HG03521 (cell line): ENCODE measurements at regions not wholly inside any gene's neighbourhood (a gene's known extent, or its start where the extent isn't known, plus 50 kb on each side); places are given as distances from the start of the nearest gene placed in this dataset.

Experiments used
- ATAC-seq: cut with Tn5 transposase; IDR thresholded peaks from one replicate; pipeline ENCODE4 v1.9.1; 2021; ENCODE audit warnings: mild to moderate bottlenecking, moderate library complexity; ENCODE audit not compliant: unreplicated experiment

DNA sequence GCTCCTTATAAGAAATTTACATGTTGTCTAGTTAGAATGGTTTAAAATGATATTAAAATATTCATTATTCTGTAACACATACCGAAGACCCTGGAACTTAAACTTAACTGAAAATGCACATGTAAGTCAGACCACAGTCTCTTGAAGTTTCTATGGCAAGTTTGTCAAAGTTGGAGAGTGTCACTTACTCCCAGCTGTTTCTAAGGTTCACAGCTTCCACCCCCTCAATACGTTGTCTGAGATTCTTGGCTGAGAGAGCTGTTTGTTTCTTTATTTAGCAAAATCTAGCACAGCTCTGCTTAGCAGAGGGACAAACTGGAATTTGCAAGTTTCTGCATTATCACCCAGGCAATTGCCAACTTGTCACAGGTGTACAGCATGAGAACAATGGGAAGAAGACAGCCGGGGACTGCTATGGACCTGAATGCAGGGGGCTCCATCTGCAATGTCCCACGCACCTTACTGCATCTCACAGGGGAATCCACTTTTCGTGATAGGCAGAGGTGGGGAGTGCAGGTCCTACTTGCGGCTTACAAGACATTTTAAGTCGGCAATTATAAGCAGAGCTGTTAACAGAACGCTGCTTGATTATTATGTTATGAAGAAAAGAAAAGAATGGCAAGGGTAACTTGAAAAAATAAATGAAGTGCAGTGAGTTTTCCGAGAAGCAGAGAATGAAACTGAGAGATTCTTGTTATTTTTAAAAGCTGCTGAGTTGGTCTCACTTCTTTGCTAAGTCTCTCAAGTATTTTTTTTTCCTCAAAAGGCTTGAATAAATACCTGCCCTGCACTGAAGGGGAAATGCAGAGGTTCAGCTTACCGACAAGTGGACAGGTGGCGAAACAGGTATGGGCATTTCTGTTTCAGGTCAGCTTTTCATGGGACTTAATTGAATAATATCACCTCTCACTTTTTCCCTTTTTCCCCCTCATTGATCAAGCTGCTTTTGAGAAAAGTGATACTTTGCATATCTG, 1072.1 kb upstream of the FANCL start:
- ATAC-seq: no peak

DNA sequence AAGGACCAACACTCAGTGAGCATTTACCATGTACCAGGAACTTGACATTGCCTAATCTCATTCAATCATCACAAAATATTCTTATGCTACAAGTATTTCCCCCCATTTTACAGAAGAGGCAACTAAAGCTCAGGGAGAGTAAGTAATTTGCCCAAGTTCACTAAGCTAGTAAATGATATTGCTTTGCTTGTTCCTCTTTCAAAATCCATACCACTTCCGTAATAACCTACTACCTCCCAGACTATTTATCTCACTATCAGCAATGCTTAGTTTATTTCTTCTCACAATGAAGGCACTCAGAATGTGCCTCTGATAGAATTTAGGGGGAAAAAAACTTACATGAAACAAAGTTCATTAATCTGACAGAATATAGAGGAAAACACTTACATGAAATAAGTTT, 1070.9 kb upstream of the FANCL start:
- ATAC-seq: no peak

DNA sequence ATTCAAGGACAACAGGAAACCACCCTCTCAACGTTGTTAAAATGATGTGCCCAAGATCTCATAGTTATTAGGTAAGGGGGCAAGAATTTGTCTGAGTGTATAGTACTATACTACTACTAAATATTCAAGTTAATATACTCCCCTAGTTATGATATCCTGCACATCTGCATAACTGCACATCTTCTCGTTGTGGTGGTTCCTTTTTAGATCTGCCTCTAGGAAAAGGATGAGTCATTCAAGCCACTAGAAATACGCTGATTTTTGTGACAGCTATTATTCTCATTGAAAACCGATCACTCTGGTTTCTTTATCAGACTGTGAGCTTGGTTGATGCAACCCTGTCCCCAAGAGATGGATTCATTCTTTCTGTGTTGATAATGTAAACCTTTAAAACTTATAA, 1067.0 kb upstream of the FANCL start:
- ATAC-seq: no peak

DNA sequence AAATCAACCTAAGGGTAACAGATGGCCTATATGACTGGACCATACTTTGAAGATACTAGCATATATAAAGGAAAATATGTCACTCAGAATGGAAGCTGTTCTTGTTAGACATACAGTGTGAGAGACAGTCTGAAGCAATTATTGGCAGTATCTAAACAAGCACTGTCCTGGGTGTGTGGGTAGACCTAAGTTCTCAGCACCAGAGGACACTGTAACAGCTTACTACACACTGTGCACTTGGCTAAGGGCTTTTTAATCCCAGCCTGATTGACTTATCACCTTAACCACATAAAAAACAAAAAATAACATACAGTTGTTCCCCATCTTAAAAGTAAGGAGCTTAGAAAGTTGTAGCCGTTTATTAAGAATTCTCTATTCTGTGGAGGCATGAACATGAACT, 1066.1 kb upstream of the FANCL start:
- no peak for ATAC-seq

DNA sequence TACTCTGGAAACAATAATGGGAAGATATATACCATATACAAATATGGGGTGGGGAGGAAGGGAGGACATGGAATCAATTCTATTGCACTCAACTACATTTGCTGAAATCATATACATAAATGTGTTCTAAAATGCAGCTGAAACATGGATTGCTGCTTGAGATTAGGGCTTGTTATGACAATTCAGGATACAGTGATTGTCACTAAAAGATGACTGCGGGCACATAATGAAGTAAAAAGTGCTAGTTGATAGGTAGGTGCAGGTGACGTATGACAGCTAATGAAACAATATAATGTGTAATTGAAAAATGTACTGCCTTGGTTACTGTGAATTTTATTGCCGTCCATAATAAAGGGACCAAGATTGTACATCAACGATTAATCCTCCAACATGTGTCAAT, 1062.1 kb upstream of the FANCL start:
- ATAC-seq: no peak

DNA sequence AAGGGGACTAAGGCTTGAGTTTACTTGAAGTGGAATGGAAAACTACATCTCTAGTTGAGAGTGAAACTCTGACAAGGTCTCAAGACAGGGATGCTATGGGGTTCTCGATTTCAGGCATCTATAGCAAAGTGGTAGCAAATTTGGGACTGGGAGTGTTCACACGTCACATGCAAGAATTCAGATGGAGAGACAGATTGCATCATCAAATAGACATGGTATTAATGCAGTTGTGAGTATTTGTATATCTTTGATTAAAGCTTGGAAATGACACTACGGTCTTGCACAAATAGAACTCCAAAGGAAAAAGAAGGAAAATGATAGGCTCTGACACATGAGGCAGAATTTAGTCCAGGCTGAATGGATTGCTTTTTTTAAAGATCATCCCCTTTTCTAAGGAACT, 1061.6 kb upstream of the FANCL start:
- no peak for ATAC-seq

DNA sequence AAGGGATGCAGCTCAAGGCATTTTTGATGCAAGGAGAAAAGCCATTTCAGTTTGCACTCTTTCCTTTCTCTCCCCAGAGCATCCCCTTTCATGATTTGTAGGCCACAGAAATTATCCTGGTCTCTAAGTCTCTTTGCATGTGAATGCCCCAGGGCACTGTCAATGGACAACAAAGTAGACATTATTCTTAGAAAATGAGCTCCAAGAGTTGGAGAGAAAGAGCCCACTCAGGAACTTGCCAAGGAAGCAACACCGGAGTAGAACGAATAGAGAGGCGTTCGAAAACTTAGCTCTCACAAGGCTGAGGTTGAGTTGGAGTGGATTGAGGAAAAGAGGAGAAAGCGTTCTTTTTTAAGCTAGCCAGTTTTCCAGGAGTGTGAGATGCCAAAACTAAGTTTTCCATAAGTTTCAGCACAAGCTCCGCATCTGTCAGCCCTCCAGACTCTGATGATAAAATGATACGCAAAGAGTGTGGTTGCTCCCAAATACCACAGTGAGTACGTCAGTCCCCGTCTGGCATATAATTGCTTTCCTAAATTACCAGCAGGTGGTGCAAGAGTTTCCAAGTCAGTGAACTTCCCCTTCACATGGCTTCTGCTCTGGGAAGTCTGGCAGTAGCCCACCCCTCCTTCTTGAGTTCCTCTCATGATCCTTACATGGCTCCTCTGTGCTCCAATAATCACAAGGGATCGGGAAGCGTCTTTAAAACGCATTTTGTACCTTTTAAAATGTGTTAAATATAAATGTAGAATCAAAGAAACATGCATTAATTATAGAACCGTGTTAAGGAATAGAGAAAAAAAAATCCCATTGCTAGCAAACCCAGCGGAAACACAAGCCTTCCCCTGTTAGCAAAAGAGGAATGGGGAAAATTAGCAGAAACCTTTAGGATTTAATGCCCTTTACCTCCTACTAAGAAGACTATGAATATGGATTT, 1060.6 kb upstream of the FANCL start:
- ATAC-seq: no peak

DNA sequence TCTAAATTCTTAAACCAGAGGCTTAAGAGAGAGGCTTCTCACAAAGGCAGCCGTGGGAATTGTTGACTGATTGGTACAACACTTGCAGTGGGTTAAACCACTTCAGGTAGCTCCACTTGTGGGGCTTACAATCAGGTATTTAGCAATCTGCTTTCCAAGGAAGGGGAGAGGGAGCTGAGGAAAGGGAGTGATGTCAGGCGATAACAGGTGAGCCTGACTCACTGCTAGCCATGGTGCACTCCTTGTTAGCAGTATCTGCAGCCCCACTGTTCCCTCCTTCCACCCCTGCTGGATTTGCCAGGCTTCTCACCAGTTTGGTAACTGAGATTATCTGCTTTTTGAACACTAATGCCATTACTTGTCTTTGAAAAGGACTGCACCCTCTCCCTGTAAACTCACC, 1056.7 kb upstream of the FANCL start:
- ATAC-seq: no peak

DNA sequence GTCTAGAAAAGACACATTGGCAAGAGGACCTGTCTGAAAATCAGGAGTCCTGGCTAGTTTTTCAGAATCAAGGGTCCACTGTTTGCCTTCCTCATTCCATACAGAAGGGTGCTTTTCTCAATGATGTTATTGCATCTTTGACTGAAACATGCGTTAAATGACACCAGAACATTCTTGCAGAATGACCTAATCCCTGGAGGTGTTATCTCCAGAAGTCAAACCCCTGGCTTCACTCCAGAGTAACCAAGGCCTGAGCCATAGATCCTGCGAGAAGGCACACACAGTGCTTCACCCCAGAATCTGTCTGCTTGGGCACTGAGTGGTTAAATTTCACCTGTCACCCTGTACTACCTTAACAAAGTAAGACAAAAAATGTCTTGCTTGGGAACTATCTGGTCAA, 1055.2 kb upstream of the FANCL start:
- ATAC-seq: no peak

DNA sequence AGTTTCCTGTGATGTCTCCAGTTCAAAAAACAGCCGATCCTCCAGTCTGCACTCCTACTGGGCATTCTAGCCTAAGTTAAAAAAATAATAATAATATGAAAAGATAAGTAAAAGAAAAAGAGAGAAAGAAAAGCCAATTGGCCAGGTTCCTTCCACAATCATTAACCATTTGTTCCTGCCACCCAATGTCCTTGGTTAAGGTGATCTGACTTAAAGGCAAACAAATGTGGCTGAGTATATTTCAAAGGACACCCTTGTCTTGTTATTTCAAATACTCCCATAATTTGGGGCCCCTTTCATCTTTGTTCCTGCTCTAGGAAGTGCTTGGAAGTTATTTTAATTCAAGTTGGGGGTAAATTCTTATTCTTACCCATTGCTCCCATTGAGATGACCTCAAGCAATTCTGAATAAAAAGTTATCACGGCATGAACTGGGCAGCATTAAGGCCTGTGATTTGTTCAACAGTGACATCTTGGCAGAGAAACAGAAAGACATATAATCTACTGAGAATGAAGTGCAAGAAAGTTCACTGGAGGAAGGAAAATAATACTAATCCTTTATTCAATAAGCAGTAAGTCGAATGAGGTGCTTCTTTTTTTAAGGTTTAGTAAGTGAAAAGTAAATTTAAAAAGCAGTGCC, 1054.5 kb upstream of the FANCL start:
- ATAC-seq: no peak

DNA sequence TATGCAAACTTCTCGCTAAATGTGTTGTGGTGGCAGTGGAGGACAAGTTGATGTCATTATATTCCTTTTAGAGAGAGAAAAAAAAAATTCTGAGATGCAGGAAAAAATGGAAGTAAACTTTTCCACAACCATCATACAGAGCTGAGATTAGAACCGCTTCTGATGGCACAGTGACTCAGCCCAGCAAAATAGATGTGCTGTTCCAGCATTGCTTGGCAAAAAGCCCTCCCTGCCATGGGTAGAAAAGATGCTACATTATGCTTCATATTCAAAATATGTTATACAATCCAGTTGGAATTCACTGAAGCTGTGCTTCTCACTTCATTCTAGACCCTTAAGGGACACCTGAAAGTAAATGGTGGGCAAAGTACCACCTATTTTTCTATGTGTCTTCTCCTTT, 1047.6 kb upstream of the FANCL start:
- ATAC-seq: no peak

DNA sequence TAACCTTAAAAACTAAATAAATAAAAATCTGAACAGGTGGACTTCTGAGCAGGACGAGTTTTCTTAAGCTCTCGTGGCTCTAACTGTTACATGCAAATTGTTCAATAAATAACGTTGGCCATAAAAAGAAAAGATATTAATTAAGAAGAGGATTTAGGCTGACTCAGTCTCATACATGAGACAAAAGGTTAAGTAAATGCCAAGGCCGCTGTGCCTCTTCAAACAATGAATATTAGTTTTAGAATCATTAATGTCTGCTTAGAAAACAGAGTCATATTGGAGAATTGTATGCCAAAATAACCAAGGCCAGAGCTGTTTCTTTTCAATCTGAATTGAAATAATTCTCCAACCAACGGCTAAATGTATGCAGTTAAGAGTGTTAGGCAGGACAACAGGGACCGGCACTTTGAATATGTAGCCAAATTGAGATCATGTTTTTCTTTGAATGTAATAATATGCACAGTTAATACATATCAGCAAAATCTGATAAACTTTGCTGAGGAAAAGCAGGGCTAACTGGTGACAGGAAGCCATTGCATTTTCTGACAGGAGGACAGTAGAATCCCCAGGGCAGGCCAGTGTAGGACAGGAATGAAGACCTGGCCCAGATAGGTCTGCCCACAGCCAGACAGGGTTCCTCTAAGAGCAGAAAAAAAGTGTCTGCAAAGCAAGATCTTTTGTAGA, 1041.4 kb upstream of the FANCL start:
- no peak for ATAC-seq

DNA sequence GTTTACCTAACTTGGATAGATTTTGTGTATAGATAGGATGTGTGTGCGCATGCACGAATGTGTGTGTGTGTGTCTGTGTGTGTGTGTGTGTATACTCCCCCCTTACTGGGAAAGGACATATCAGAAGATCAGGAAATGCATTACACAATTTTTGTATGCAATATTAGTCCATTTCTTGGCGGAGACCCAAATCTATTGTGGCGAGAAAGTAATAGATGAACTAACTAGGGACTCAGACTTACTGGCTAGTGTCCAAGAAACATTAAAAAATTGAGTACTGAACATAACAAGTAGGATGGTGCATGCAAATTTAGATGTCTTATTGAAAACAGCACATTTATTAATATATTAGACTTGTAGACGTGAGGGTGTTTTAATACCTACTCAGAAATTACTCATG, 1036.5 kb upstream of the FANCL start:
- no peak for ATAC-seq

DNA sequence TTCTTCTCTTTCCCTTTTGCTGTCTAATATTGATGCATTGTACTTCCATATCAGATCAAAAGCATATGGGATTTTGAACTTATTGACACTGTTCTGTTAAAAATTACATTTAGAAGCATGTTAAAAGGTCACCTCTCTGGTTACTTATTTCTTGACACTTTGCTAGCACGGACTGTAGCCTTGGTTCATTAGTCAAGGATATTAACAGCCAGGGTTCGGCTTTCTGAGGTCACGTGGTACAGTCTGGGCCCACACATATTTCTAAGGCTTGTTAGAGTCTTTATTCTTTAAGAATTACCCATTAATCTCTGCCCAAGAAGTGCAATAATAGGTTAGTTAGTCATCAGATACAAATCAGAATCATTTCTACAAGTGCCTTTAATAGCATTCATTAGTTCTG, 1035.8 kb upstream of the FANCL start:
- ATAC-seq: no peak

DNA sequence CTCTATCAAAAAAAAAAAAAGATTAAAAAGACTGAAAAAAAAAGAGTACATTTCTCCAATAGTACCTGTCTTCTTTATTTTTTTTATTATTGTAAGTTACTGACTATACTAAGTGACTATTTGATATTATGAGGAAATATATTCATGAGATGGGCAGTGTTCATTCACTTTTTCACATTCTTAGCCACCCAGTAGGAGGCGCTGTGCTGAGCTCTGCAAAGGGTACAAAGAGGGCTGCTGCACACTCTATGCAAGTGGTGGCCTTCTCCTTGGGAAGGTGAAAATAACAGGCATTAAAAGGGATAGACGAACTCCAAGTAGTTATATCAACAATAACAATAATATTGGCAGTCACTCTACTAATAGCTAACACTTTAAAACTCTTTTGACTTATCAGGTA, 1034.9 kb upstream of the FANCL start:
- no peak for ATAC-seq

DNA sequence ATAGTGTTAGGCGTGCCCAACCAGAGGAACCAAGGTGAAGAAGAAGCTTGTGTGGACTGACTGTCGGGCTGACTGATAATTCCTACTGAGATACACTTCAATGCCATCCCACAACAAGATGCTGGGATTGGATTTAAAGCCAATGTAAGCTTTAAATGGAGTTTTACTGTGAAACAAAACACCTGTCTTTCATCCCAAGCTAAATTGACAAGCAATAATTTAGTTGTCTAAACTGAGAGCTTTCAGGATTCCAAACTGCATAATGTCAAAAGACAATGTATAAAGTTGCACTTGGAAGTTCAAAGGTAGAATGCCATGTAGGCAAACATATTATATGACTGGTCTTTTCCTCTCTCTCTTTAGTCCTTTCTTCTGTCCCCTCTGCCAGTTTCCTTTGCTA, 1025.3 kb upstream of the FANCL start:
- ATAC-seq: no peak

DNA sequence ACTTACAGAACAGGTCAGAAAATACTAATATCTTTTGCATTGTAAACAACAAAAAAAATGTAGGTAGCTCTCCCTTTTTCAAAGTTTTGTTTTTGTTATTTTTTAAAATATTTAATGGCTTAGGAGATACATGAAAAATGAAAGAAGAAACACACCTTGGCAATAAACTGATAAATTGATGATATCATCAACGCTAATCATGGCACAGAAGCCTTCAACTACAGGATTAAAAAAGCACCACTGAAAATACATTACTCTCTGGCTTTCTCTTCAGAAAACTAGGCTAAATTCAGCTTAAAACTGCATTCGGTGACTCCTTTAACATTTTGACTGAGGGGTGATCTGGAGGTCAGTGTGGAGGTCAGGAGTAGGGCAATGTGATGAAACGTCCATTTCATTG, 1018.8 kb upstream of the FANCL start:
- no peak for ATAC-seq

DNA sequence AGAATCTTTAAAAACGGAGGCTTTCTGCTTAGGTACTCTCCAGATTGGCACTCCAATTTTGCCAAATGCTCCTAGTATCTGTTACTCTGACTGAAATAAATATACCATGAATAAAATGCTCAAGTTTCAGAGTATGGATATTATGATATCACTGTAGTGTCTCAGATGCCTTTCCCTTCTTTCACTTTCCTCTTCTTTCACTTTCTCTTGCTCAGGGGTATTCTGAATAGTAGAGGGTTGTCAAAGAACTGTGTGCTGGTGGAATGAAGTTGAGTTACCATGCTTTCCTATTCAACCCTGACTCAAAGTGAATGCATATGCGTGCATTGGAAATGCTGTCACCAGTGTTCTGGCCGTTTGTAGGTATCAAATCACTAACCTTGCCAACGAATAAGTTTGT, 1015.2 kb upstream of the FANCL start:
- ATAC-seq: no peak

DNA sequence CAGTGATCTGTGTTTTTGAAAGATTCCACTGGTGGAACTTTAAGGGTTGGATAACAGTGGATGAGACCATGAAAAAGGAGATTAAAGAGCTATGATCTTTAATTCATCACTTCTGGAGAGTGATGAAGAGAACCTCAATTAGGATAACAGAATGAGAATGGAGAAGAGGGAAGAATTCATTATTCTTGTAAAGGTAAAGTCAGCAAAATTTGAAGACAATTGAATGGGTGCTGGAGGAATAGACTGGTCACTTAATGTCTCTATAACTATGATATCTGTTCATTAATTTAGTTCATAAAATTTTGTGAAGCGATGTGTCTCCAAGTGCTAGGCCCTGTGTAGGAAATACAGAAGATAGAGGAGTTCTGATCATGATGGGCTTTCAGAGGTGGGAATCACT, 1013.2 kb upstream of the FANCL start:
- no peak for ATAC-seq

DNA sequence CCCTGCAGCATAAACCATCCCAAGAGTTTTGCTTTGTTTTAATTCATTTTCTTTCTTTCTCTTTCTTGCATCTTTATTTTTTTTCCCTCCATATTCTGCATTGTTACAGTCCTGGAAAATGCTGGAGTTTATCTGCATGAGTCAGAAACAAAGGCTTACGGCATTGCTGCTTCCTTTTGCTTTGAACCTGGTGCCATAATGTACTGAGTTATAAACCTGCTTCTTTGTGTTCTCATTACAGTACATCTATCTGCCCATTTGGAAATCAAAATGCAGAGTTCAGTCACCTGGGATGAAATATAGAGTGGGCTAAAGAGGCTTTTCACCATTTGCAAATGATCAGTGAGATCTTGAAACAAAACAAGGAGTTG, 1009.2 kb upstream of the FANCL start:
- no peak for ATAC-seq
